ENCODE measurements at regions not wholly inside any gene's neighbourhood (a gene's known extent, or its start where the extent isn't known, plus 50 kb on each side); places are given as distances from the start of the nearest gene placed in this dataset.

GRCh38 chr14:84272290-84272721 lies 1257.6 kb upstream of the FLRT2 start:
- Histone ChIP-seq H3K4me2 (no peak overlapping the region), H3F3A (replicated peaks; ENCODE audit: low read depth) (no peaks in the 10 kb centered on the region), H3K9me2 (ENCODE audit: insufficient read depth) (no peaks in the 10 kb centered on the region), H3K27ac (ENCODE audit: low read depth) (no peak overlapping the region), H3K36me3 (ENCODE audit: insufficient read depth) (no peaks in the 10 kb centered on the region), H4K20me1 (replicated peaks; ENCODE audit: insufficient read depth) (no peaks in the 10 kb centered on the region), H3K79me2 (replicated peaks; ENCODE audit: insufficient read depth) (no peaks in the 10 kb centered on the region), H3K4me3 (no peak overlapping the region), H3K27me3 (ENCODE audit: insufficient read depth) (no peaks in the 10 kb centered on the region), H3K4me1 (ENCODE audit: insufficient read depth) (no peaks in the 10 kb centered on the region), H2AFZ (no peak overlapping the region)
- Mint-ChIP-seq H3K4me3 (no peak overlapping the region), H3K27me3 (ENCODE audit: insufficient read depth, low read depth, poor library complexity) (peaks cover 1% of the 10 kb centered on the region), H3K36me3 (ENCODE audit: low read depth) (no peaks in the 10 kb centered on the region), H3K4me1 (no peaks in the 10 kb centered on the region), H3K9me3 (no peaks in the 10 kb centered on the region), H3K27ac (no peak overlapping the region)
- DNase-seq (ENCODE audit: low spot score) (no peak), ATAC-seq (no peak)
- TF ChIP-seq NANOG (IDR thresholded peaks at IDR 0.05; ENCODE audit: borderline replicate concordance) = no peak
- no peak for TF ChIP-seq ZNF462 (CRISPR knock-in tag; IDR thresholded peaks at IDR 0.05)
- TF ChIP-seq POLR2AphosphoS5 (IDR thresholded peaks at IDR 0.05; ENCODE audit: low read depth) = no peak
- no peak for TF ChIP-seq STAT1 (IDR thresholded peaks at IDR 0.05; ENCODE audit: unreplicated experiment)
- TF ChIP-seq ETS1 (IDR thresholded peaks at IDR 0.05) = no peak
- no peak for TF ChIP-seq EZH2 (IDR thresholded peaks at IDR 0.05; ENCODE audit: low read depth, unreplicated experiment)
- no peak for TF ChIP-seq ZNF114 (CRISPR knock-in tag; IDR thresholded peaks at IDR 0.05)
- TF ChIP-seq REST (IDR thresholded peaks at IDR 0.05; ENCODE audit: unreplicated experiment) = no peak
- TF ChIP-seq CREB1 (CRISPR knock-in tag; IDR thresholded peaks at IDR 0.05; ENCODE audit: low read depth) = no peak

Data from GM23338 (cell line).